GM10266 (cell line): ENCODE measurements at regions not wholly inside any gene's neighbourhood (a gene's known extent, or its start where the extent isn't known, plus 50 kb on each side); places are given as distances from the start of the nearest gene placed in this dataset.

ENCODE experiments used
- DNase-seq: peaks from one replicate; pipeline ENCODE4 v3.0.0; 2012; ENCODE audit errors: extremely low spot score
- CTCF ChIP-seq: IDR thresholded peaks from 2 replicates; pipeline ENCODE4 v1.5.1; 2012; ENCODE audit warnings: mild to moderate bottlenecking, low read depth; ENCODE audit not compliant: control insufficient read depth, insufficient read depth; ENCODE audit errors: missing control alignments

- DNase-seq = no peak
- TF ChIP-seq CTCF = no peak
These were observed 164.9 kb upstream of the PRNP start for GRCh38 chr20:4521170-4521968.

DNA sequence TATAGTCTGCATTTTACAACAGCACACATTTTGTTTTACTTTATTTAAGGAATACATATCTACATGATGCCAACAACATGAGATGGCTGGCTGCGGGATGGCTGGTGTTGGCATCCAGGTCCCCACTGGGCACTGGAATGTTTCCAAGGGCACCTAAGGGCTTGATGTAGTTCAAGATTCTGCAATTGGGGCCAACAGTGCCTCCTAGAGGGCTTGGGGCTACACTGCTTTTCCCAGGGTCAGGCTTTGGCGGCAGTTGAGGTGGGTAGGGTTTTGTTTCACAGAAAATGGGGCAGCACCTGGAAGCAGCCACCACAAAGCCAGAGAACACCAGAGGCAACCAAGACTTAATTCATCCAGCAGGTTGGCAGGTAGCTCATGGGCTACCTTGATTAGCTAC, 166.7 kb upstream of the PRNP start:
- TF ChIP-seq CTCF = peak; percentile 48
- peak; percentile 26 for DNase-seq

- TF ChIP-seq CTCF = no peak
- DNase-seq = no peak
These were observed 169.4 kb upstream of the PRNP start for GRCh38 chr20:4516876-4517275.

GRCh38 chr20:4513720-4514119, 172.5 kb upstream of the PRNP start:
- TF ChIP-seq CTCF = no peak
- DNase-seq = no peak

GRCh38 chr20:4512891-4513550, 173.2 kb upstream of the PRNP start:
- DNase-seq = no peak
- TF ChIP-seq CTCF = no peak

DNA sequence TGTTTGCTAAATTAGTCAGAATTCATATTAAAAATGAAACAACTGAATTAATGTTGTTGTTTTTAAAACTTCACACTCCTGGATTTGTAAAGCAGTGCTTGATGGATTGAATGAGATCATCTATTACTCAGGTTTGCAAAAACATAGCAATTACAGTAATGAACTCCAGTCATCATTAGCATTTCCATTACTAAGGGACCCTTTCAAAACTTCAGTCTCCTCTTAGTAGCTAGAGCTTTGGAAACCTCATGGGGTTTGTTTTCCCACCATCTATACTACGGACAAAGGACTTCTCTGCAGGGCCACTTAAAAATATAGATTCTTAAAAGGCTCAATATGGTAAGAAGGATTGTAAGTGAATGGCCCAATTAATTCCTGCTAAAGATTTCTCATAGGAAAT, 174.5 kb upstream of the PRNP start:
- no peak for DNase-seq
- TF ChIP-seq CTCF = no peak
